ENCODE measurements at regions not wholly inside any gene's neighbourhood (a gene's known extent, or its start where the extent isn't known, plus 50 kb on each side); places are given as distances from the start of the nearest gene placed in this dataset.

GRCh38 chr22:47813661-47814060 lies 1051.2 kb downstream of the TBC1D22A start:
- H3K4me3 Mint-ChIP-seq: no peak overlapping the region
- Histone ChIP-seq H3K9ac (ENCODE audit: low read length) (no peak overlapping the region), H3K9me3 (ENCODE audit: control extremely low read depth in 1 of 3, control insufficient read depth in 2 of 3, insufficient read depth in 1 of 3, low read length in 2 of 3) (peaks cover 0 to 49% (median 0%) of the 10 kb centered on the region in 3 donors), H3K27ac (ENCODE audit: low read length in 2 of 2) (no peak overlapping the region), H4K20me1 (ENCODE audit: control insufficient read depth, insufficient read depth, low read length, poor library complexity, severe bottlenecking) (no peaks in the 10 kb centered on the region), H3K4me1 (ENCODE audit: control insufficient read depth in 2 of 2, insufficient read depth in 2 of 2, low read length in 2 of 2) (no peaks in the 10 kb centered on the region), H3K79me2 (ENCODE audit: control insufficient read depth, insufficient read depth, low read length) (no peaks in the 10 kb centered on the region), H3K27me3 (replicated peaks in 1 of 4; ENCODE audit: control extremely low read depth in 1 of 4, control insufficient read depth in 3 of 4, insufficient read depth in 4 of 4, low read length in 3 of 4) (peaks cover 0 to 7% (median 0%) of the 10 kb centered on the region in 4 experiments), H3K4me2 (replicated peaks; ENCODE audit: low read depth, low read length, poor library complexity, severe bottlenecking) (no peak overlapping the region), H3K4me3 (ENCODE audit: control extremely low read depth in 1 of 5, extremely low read depth in 1 of 5, insufficient read depth in 1 of 5, low read depth in 2 of 5, low read length in 4 of 5) (no peak overlapping the region), H3K36me3 (replicated peaks in 1 of 2; ENCODE audit: control extremely low read depth in 1 of 2, control insufficient read depth in 1 of 2, extremely low read depth in 1 of 2, insufficient read depth in 2 of 2, low read length in 1 of 2) (no peaks in the 10 kb centered on the region), H2AFZ (ENCODE audit: insufficient read depth, low read depth, low read length, poor library complexity, severe bottlenecking) (no peak overlapping the region)
- H3K27me3 Mint-ChIP-seq: peaks cover 5% of the 10 kb centered on the region
- POLR2A ChIA-PET: no interaction called here
- ATAC-seq (ENCODE audit: low read depth) (no peak), DNase-seq (no peak)
- CTCF ChIA-PET: no interaction called here
- no peaks in the 10 kb centered on the region for H3K9me3 Mint-ChIP-seq (ENCODE audit: insufficient read depth)
- 94% methylated on average over 14 of the region's 16 CpGs for WGBS (ENCODE audit: insufficient coverage)
- intact Hi-C loops (cut with micrococcal nuclease): no loop called here
- TF ChIP-seq CTCF (IDR thresholded peaks at IDR 0.05) (no peak), EZH2 (IDR thresholded peaks at IDR 0.05; ENCODE audit: borderline replicate concordance, insufficient read depth, low read depth, low read length, poor library complexity, severe bottlenecking) (no peak)
- H3K27ac Mint-ChIP-seq: no peak overlapping the region
- H3K4me1 Mint-ChIP-seq: no peaks in the 10 kb centered on the region

GRCh38 chr22:47811971-47812370 lies 1049.5 kb downstream of the TBC1D22A start:
- TF ChIP-seq CTCF (IDR thresholded peaks at IDR 0.05) (no peak), EZH2 (IDR thresholded peaks at IDR 0.05; ENCODE audit: borderline replicate concordance, insufficient read depth, low read depth, low read length, poor library complexity, severe bottlenecking) (no peak)
- 75% methylated on average over 4 of the region's 7 CpGs for WGBS (ENCODE audit: insufficient coverage)
- no peak overlapping the region for H2AFZ ChIP-seq (ENCODE audit: insufficient read depth, low read depth, low read length, poor library complexity, severe bottlenecking)
- no peak for ATAC-seq (ENCODE audit: low read depth)
- no peak for DNase-seq
- Mint-ChIP-seq H3K27me3 (peaks cover 9% of the 10 kb centered on the region), H3K27ac (no peak overlapping the region), H3K4me3 (no peak overlapping the region), H3K9me3 (ENCODE audit: insufficient read depth) (no peaks in the 10 kb centered on the region), H3K4me1 (no peaks in the 10 kb centered on the region)
- no peak overlapping the region for H3K9ac ChIP-seq (ENCODE audit: low read length)
- no peak overlapping the region for H3K4me3 ChIP-seq (ENCODE audit: control extremely low read depth in 1 of 5, extremely low read depth in 1 of 5, insufficient read depth in 1 of 5, low read depth in 2 of 5, low read length in 4 of 5)
- H3K27me3 ChIP-seq (replicated peaks in 1 of 4; ENCODE audit: control extremely low read depth in 1 of 4, control insufficient read depth in 3 of 4, insufficient read depth in 4 of 4, low read length in 3 of 4): peaks cover 0 to 20% (median 0%) of the 10 kb centered on the region in 4 experiments
- no peaks in the 10 kb centered on the region for H4K20me1 ChIP-seq (ENCODE audit: control insufficient read depth, insufficient read depth, low read length, poor library complexity, severe bottlenecking)
- H3K4me2 ChIP-seq (replicated peaks; ENCODE audit: low read depth, low read length, poor library complexity, severe bottlenecking): no peak overlapping the region
- no peaks in the 10 kb centered on the region for H3K36me3 ChIP-seq (replicated peaks in 1 of 2; ENCODE audit: control extremely low read depth in 1 of 2, control insufficient read depth in 1 of 2, extremely low read depth in 1 of 2, insufficient read depth in 2 of 2, low read length in 1 of 2)
- H3K4me1 ChIP-seq (ENCODE audit: control insufficient read depth in 2 of 2, insufficient read depth in 2 of 2, low read length in 2 of 2): no peaks in the 10 kb centered on the region
- no peak overlapping the region for H3K27ac ChIP-seq (ENCODE audit: low read length in 2 of 2)
- CTCF ChIA-PET: no interaction called here
- POLR2A ChIA-PET: no interaction called here
- intact Hi-C loops (cut with micrococcal nuclease): no loop called here
- H3K9me3 ChIP-seq (ENCODE audit: control extremely low read depth in 1 of 3, control insufficient read depth in 2 of 3, insufficient read depth in 1 of 3, low read length in 2 of 3): peaks cover 0 to 34% (median 0%) of the 10 kb centered on the region in 3 donors
- H3K79me2 ChIP-seq (ENCODE audit: control insufficient read depth, insufficient read depth, low read length): no peaks in the 10 kb centered on the region
